SK-N-SH (cell line): ENCODE measurements at regions not wholly inside any gene's neighbourhood (a gene's known extent, or its start where the extent isn't known, plus 50 kb on each side); places are given as distances from the start of the nearest gene placed in this dataset.

ENCODE experiments used
- CTCF ChIA-PET: fragments of 300-600, 350-600 bp; formaldehyde crosslinking; extraction: SDS; loops from one replicate; lab custom pipeline; 2021; lab: Yijun Ruan, JAX
- POLR2A ChIA-PET: fragments of 350-600 bp; sonication (Branson Sonifier 250); formaldehyde crosslinking; extraction: SDS; loops from one replicate; lab custom pipeline; 2020; ENCODE audit warnings: antibody characterized with exemption, inconsistent platforms; lab: Yijun Ruan, JAX
- DNase-seq: peaks from one replicate; pipeline ENCODE4 v3.0.0; 2012
- H2AFZ ChIP-seq: fragments of 200-600 bp; sonication (generic); 2 replicates; pipeline ENCODE4 v1.8.1; 2016; ENCODE audit warnings: antibody characterized with exemption, mild to moderate bottlenecking, low read depth
- H3F3A ChIP-seq: fragments of 200-600 bp; sonication (generic); replicated peaks from 2 replicates; pipeline ENCODE3; 2016; ENCODE audit warnings: antibody characterized with exemption, mild to moderate bottlenecking; ENCODE audit not compliant: insufficient read depth
- H3K27ac ChIP-seq, 2 experiments: fragments of 200-500 bp in 1 of 2; fragments of 200-600 bp in 1 of 2; sonication (Bioruptor generic) in 1 of 2; sonication (generic), shearing (Covaris generic) in 1 of 2; 2 replicates each; pipeline versions ENCODE4 v1.5.1 to v1.6.1; 2014 to 2016; ENCODE audit warnings: low read depth in 2 of 2, inconsistent platforms in 1 of 2, low read length in 1 of 2, mild to moderate bottlenecking in 1 of 2, mixed read lengths in 1 of 2
- H3K27me3 ChIP-seq: fragments of 200-600 bp; sonication (generic), shearing (Covaris generic); 2 replicates; pipeline ENCODE4 v1.6.1; 2016; ENCODE audit warnings: mixed run types; ENCODE audit not compliant: insufficient read depth
- H3K36me3 ChIP-seq, 2 experiments: fragments of 200-500 bp in 1 of 2; fragments of 200-600 bp in 1 of 2; sonication (Bioruptor generic) in 1 of 2; sonication (generic) in 1 of 2; replicated peaks in 1 of 2; 2 replicates each; pipeline versions ENCODE3 to v1.5.1; 2014 to 2016; ENCODE audit warnings: low read length in 1 of 2, mild to moderate bottlenecking in 1 of 2; ENCODE audit not compliant: insufficient read depth in 2 of 2, control insufficient read depth in 1 of 2
- H3K4me1 ChIP-seq, 2 experiments: fragments of 200-500 bp in 1 of 2; fragments of 200-600 bp in 1 of 2; sonication (Bioruptor generic) in 1 of 2; sonication (generic), shearing (Covaris generic) in 1 of 2; 2 replicates each; pipeline versions ENCODE4 v1.5.1 to v1.6.1; 2014 to 2016; ENCODE audit warnings: low read depth in 1 of 2, low read length in 1 of 2, mixed run types in 1 of 2; ENCODE audit not compliant: insufficient read depth in 2 of 2, control insufficient read depth in 1 of 2
- H3K4me2 ChIP-seq: fragments of 200-600 bp; sonication (generic), shearing (Covaris generic); 2 replicates; pipeline ENCODE4 v1.6.1; 2017; ENCODE audit warnings: mixed run types
- H3K4me3 ChIP-seq, 2 experiments: fragments of 200-500 bp in 1 of 2; fragments of 200-600 bp in 1 of 2; sonication (Bioruptor generic) in 1 of 2; sonication (generic), shearing (Covaris generic) in 1 of 2; 2 replicates each; pipeline versions ENCODE4 v1.5.1 to v1.8.1; 2014 to 2016; ENCODE audit warnings: low read depth in 2 of 2, inconsistent platforms in 1 of 2, low read length in 1 of 2, mild to moderate bottlenecking in 1 of 2, mixed read lengths in 1 of 2, moderate library complexity in 1 of 2
- H3K79me2 ChIP-seq: fragments of 200-600 bp; sonication (generic); 2 replicates; pipeline ENCODE4 v1.8.1; 2017; ENCODE audit warnings: mild to moderate bottlenecking; ENCODE audit not compliant: insufficient read depth
- H3K9ac ChIP-seq: fragments of 200-600 bp; sonication (generic); 2 replicates; pipeline ENCODE4 v1.6.1; 2017; ENCODE audit warnings: mixed run types
- H3K9me2 ChIP-seq: fragments of 200-600 bp; sonication (generic); 2 replicates; pipeline ENCODE4 v1.6.1; 2017; ENCODE audit warnings: mixed run types
- H3K9me3 ChIP-seq: fragments of 200-600 bp; sonication (generic); 2 replicates; pipeline ENCODE4 v1.6.1; 2017; ENCODE audit warnings: mixed run types, mild to moderate bottlenecking, moderate library complexity
- H4K20me1 ChIP-seq: fragments of 200-600 bp; sonication (generic); 2 replicates; pipeline ENCODE4 v1.6.1; 2017; ENCODE audit warnings: mild to moderate bottlenecking, mixed run types; ENCODE audit not compliant: insufficient read depth
- CTCF ChIP-seq: fragments of 200-600 bp; sonication (generic); IDR thresholded peaks from 2 replicates; pipeline ENCODE4 v1.6.1; 2017; ENCODE audit warnings: antibody characterized with exemption, mild to moderate bottlenecking, moderate library complexity
- EZH2phosphoT487 ChIP-seq: fragments of 200-600 bp; sonication (generic); IDR thresholded peaks from 2 replicates; pipeline ENCODE4 v1.6.1; 2017; ENCODE audit warnings: low read depth, mixed run types, mild to moderate bottlenecking, antibody characterized with exemption, moderate library complexity, borderline replicate concordance
- FOSL2 ChIP-seq: IDR thresholded peaks from 2 replicates; pipeline ENCODE4 v1.4.0; 2012; ENCODE audit warnings: low read depth, mild to moderate bottlenecking, moderate library complexity, borderline replicate concordance
- MEF2A ChIP-seq: IDR thresholded peaks from 2 replicates; pipeline ENCODE4 v1.4.0; 2012; ENCODE audit warnings: low read depth, borderline replicate concordance
- POLR2AphosphoS5 ChIP-seq: IDR thresholded peaks from 2 replicates; pipeline ENCODE4 v1.6.1; 2012; ENCODE audit warnings: low read depth, low read length
- RCOR1 ChIP-seq: fragments of 150-350 bp; IDR thresholded peaks from 2 replicates; pipeline ENCODE4 v1.6.1; 2017; ENCODE audit warnings: antibody characterized with exemption, low read length
- RXRA ChIP-seq: IDR thresholded peaks from 2 replicates; pipeline ENCODE4 v1.4.0; 2012; ENCODE audit warnings: low read depth, mild to moderate bottlenecking, borderline replicate concordance
- TCF12 ChIP-seq: IDR thresholded peaks from 2 replicates; pipeline ENCODE4 v1.4.0; 2012
- WGBS: methylation state at CpG from one replicate; pipeline ENCODE4 v1.1.6; 2017; ENCODE audit warnings: low lambda C conversion rate; 5-methylcytosine and 5-hydroxymethylcytosine counted together
- TF ChIP-seq, protein P1 (sequence below): IDR thresholded peaks from 2 replicates; pipeline ENCODE4 v1.4.0; 2012; ENCODE audit warnings: low read depth, borderline replicate concordance
- TF ChIP-seq, protein P2 (sequence below): IDR thresholded peaks from 2 replicates; pipeline ENCODE4 v1.6.1; 2012; ENCODE audit warnings: mild to moderate bottlenecking, low read depth, low read length, moderate library complexity

DNA sequence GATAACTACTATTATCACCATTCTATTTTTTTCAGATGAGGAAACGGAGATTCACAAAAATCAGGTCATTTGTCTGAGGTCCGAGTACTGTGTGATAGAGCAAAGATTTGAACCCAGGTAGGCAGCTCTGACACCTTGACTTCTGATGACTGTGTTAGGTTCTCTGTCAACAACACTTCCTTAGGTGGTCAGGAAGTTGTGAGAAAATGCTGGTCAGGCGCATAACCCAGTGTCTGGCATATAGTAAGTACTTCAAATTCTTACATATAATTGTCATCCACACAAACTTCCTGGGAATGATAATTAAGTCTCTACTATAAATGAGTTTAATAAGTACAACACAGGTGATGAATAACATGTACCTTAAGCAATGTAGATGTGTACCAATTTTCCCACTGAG is 381.5 kb downstream of the NEBL start:
- ChIA-PET CTCF (interaction anchor here (0.8 kb wide), 1 partner anchor 74 kb away, joined by 3 read pairs; no protein-coding TSS in a partner anchor), POLR2A (no interaction called here)
- Histone ChIP-seq H3K4me1 (no peaks in the 10 kb centered on the region), H3K27me3 (no peaks in the 10 kb centered on the region), H3K9me2 (no peaks in the 10 kb centered on the region), H3F3A (no peaks in the 10 kb centered on the region), H3K9me3 (peaks cover 3% of the 10 kb centered on the region; the same call in 1 of the 2 replicates), H3K79me2 (no peaks in the 10 kb centered on the region), H3K4me2 (no peak overlapping the region), H3K27ac (no peak overlapping the region), H4K20me1 (no peaks in the 10 kb centered on the region), H2AFZ (no peak overlapping the region), H3K4me3 (no peak overlapping the region), H3K9ac (no peak overlapping the region), H3K36me3 (no peaks in the 10 kb centered on the region)
- WGBS, result 43% methylated on average over 3 of the region's 3 CpGs
- no peak for TF ChIP-seq RCOR1
- TF ChIP-seq FOSL2, result no peak
- TF ChIP-seq RXRA, result no peak
- TF ChIP-seq POLR2AphosphoS5, result no peak
- TF ChIP-seq, protein P1, sequence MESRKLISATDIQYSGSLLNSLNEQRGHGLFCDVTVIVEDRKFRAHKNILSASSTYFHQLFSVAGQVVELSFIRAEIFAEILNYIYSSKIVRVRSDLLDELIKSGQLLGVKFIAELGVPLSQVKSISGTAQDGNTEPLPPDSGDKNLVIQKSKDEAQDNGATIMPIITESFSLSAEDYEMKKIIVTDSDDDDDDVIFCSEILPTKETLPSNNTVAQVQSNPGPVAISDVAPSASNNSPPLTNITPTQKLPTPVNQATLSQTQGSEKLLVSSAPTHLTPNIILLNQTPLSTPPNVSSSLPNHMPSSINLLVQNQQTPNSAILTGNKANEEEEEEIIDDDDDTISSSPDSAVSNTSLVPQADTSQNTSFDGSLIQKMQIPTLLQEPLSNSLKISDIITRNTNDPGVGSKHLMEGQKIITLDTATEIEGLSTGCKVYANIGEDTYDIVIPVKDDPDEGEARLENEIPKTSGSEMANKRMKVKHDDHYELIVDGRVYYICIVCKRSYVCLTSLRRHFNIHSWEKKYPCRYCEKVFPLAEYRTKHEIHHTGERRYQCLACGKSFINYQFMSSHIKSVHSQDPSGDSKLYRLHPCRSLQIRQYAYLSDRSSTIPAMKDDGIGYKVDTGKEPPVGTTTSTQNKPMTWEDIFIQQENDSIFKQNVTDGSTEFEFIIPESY, result no peak
- no peak for TF ChIP-seq CTCF
- no peak for TF ChIP-seq MEF2A
- no peak for TF ChIP-seq EZH2phosphoT487
- TF ChIP-seq TCF12, result no peak
- DNase-seq, result no peak

- CTCF ChIA-PET, result no interaction called here
These were observed 384.5 kb downstream of the NEBL start for GRCh38 chr10:20512631-20513030.

More at GRCh38 chr10:20512631-20513030, 384.5 kb downstream of the NEBL start:
- POLR2A ChIA-PET, result no interaction called here
- Histone ChIP-seq H4K20me1 (no peaks in the 10 kb centered on the region), H2AFZ (no peak overlapping the region), H3K9ac (no peak overlapping the region), H3K79me2 (no peaks in the 10 kb centered on the region), H3K27me3 (no peaks in the 10 kb centered on the region), H3F3A (no peaks in the 10 kb centered on the region), H3K36me3 (no peaks in the 10 kb centered on the region), H3K4me1 (no peaks in the 10 kb centered on the region), H3K9me2 (no peaks in the 10 kb centered on the region), H3K27ac (no peak overlapping the region), H3K4me3 (no peak overlapping the region), H3K4me2 (no peak overlapping the region), H3K9me3 (peaks cover 3% of the 10 kb centered on the region; the same call in 1 of the 2 replicates)
- WGBS, result 41% methylated on average over 8 of the region's 8 CpGs
- TF ChIP-seq, protein P2, sequence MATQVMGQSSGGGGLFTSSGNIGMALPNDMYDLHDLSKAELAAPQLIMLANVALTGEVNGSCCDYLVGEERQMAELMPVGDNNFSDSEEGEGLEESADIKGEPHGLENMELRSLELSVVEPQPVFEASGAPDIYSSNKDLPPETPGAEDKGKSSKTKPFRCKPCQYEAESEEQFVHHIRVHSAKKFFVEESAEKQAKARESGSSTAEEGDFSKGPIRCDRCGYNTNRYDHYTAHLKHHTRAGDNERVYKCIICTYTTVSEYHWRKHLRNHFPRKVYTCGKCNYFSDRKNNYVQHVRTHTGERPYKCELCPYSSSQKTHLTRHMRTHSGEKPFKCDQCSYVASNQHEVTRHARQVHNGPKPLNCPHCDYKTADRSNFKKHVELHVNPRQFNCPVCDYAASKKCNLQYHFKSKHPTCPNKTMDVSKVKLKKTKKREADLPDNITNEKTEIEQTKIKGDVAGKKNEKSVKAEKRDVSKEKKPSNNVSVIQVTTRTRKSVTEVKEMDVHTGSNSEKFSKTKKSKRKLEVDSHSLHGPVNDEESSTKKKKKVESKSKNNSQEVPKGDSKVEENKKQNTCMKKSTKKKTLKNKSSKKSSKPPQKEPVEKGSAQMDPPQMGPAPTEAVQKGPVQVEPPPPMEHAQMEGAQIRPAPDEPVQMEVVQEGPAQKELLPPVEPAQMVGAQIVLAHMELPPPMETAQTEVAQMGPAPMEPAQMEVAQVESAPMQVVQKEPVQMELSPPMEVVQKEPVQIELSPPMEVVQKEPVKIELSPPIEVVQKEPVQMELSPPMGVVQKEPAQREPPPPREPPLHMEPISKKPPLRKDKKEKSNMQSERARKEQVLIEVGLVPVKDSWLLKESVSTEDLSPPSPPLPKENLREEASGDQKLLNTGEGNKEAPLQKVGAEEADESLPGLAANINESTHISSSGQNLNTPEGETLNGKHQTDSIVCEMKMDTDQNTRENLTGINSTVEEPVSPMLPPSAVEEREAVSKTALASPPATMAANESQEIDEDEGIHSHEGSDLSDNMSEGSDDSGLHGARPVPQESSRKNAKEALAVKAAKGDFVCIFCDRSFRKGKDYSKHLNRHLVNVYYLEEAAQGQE, result no peak
- no peak for DNase-seq
